ENCODE measurements at regions not wholly inside any gene's neighbourhood (a gene's known extent, or its start where the extent isn't known, plus 50 kb on each side); places are given as distances from the start of the nearest gene placed in this dataset.
"Not testable (repeated sequence)": the region's sequence is repeated elsewhere in the genome, so short reads cannot be mapped to it uniquely, and the experiment has no call there.

GRCh38 chr2:35112367-35112766 is 1243.2 kb upstream of the CRIM1 start:
- H3K9me3 Mint-ChIP-seq: peaks cover 17% of the 10 kb centered on the region
- not testable (repeated sequence) for H3K4me3 Mint-ChIP-seq; H3K36me3 Mint-ChIP-seq (ENCODE audit: insufficient read depth); ATAC-seq; DNase-seq; H3K4me1 Mint-ChIP-seq (ENCODE audit: low read depth); H3K27me3 Mint-ChIP-seq (ENCODE audit: low read depth)

GRCh38 chr2:35104309-35104708 is 1251.3 kb upstream of the CRIM1 start:
- Mint-ChIP-seq H3K4me3 (no peak overlapping the region), H3K27me3 (ENCODE audit: low read depth) (no peaks in the 10 kb centered on the region), H3K4me1 (ENCODE audit: low read depth) (no peaks in the 10 kb centered on the region), H3K9me3 (no peaks in the 10 kb centered on the region), H3K36me3 (ENCODE audit: insufficient read depth) (no peaks in the 10 kb centered on the region)
- DNase-seq (no peak), ATAC-seq (no peak)

GRCh38 chr2:35099342-35099741 is 1256.2 kb upstream of the CRIM1 start:
- DNase-seq (no peak), ATAC-seq (no peak)
- Mint-ChIP-seq H3K4me1 (ENCODE audit: low read depth) (no peaks in the 10 kb centered on the region), H3K27me3 (ENCODE audit: low read depth) (no peaks in the 10 kb centered on the region), H3K4me3 (no peak overlapping the region), H3K9me3 (no peaks in the 10 kb centered on the region), H3K36me3 (ENCODE audit: insufficient read depth) (no peaks in the 10 kb centered on the region)

GRCh38 chr2:35082072-35082471 is 1273.5 kb upstream of the CRIM1 start:
- Mint-ChIP-seq H3K4me1 (ENCODE audit: low read depth) (no peaks in the 10 kb centered on the region), H3K4me3 (no peak overlapping the region), H3K36me3 (ENCODE audit: insufficient read depth) (no peaks in the 10 kb centered on the region), H3K27me3 (ENCODE audit: low read depth) (no peaks in the 10 kb centered on the region), H3K9me3 (no peaks in the 10 kb centered on the region)
- ATAC-seq (no peak), DNase-seq (no peak)

- Mint-ChIP-seq H3K4me1 (ENCODE audit: low read depth) (no peaks in the 10 kb centered on the region), H3K9me3 (no peaks in the 10 kb centered on the region), H3K36me3 (ENCODE audit: insufficient read depth) (no peaks in the 10 kb centered on the region), H3K4me3 (no peak overlapping the region), H3K27me3 (ENCODE audit: low read depth) (no peaks in the 10 kb centered on the region)
- DNase-seq (no peak), ATAC-seq (no peak)
These were observed 1274.0 kb upstream of the CRIM1 start for GRCh38 chr2:35081622-35082015.

GRCh38 chr2:35081001-35081621 is 1274.5 kb upstream of the CRIM1 start:
- Mint-ChIP-seq H3K4me1 (ENCODE audit: low read depth) (no peaks in the 10 kb centered on the region), H3K27me3 (ENCODE audit: low read depth) (no peaks in the 10 kb centered on the region), H3K9me3 (no peaks in the 10 kb centered on the region), H3K4me3 (no peak overlapping the region), H3K36me3 (ENCODE audit: insufficient read depth) (no peaks in the 10 kb centered on the region)
- ATAC-seq (no peak), DNase-seq (no peak)

- no peak overlapping the region for H3K4me3 Mint-ChIP-seq
- ATAC-seq: no peak
- H3K4me1 Mint-ChIP-seq (ENCODE audit: low read depth): no peaks in the 10 kb centered on the region
- no peak for DNase-seq
- no peaks in the 10 kb centered on the region for H3K36me3 Mint-ChIP-seq (ENCODE audit: insufficient read depth)
- no peaks in the 10 kb centered on the region for H3K9me3 Mint-ChIP-seq
- no peaks in the 10 kb centered on the region for H3K27me3 Mint-ChIP-seq (ENCODE audit: low read depth)
These were observed 1275.2 kb upstream of the CRIM1 start for GRCh38 chr2:35080231-35080910.

GRCh38 chr2:35067420-35067819 is 1288.2 kb upstream of the CRIM1 start:
- Mint-ChIP-seq H3K36me3 (ENCODE audit: insufficient read depth) (no peaks in the 10 kb centered on the region), H3K27me3 (ENCODE audit: low read depth) (no peaks in the 10 kb centered on the region), H3K4me3 (no peak overlapping the region), H3K4me1 (ENCODE audit: low read depth) (no peaks in the 10 kb centered on the region), H3K9me3 (peaks cover 18% of the 10 kb centered on the region)
- ATAC-seq (no peak), DNase-seq (no peak)

GRCh38 chr2:35063836-35064235 is 1291.7 kb upstream of the CRIM1 start:
- Mint-ChIP-seq H3K36me3 (ENCODE audit: insufficient read depth) (no peaks in the 10 kb centered on the region), H3K27me3 (ENCODE audit: low read depth) (no peaks in the 10 kb centered on the region), H3K4me3 (no peak overlapping the region), H3K4me1 (ENCODE audit: low read depth) (no peaks in the 10 kb centered on the region), H3K9me3 (peaks cover 20% of the 10 kb centered on the region)
- ATAC-seq: no peak
- DNase-seq: no peak

GRCh38 chr2:35035883-35036282 is 1319.7 kb upstream of the CRIM1 start:
- Mint-ChIP-seq H3K4me1 (ENCODE audit: low read depth) (no peaks in the 10 kb centered on the region), H3K36me3 (ENCODE audit: insufficient read depth) (no peaks in the 10 kb centered on the region), H3K9me3 (peaks cover 7% of the 10 kb centered on the region), H3K4me3 (no peak overlapping the region), H3K27me3 (ENCODE audit: low read depth) (no peaks in the 10 kb centered on the region)
- ATAC-seq: no peak
- DNase-seq: no peak

- DNase-seq (no peak), ATAC-seq (no peak)
- H3K27me3 Mint-ChIP-seq (ENCODE audit: low read depth): no peaks in the 10 kb centered on the region
- H3K36me3 Mint-ChIP-seq (ENCODE audit: insufficient read depth): no peaks in the 10 kb centered on the region
- H3K4me1 Mint-ChIP-seq (ENCODE audit: low read depth): no peaks in the 10 kb centered on the region
- no peak overlapping the region for H3K4me3 Mint-ChIP-seq
- peaks cover 11% of the 10 kb centered on the region for H3K9me3 Mint-ChIP-seq
These were observed 1321.8 kb upstream of the CRIM1 start for GRCh38 chr2:35033748-35034147.

- no peak overlapping the region for H3K4me3 Mint-ChIP-seq
- no peaks in the 10 kb centered on the region for H3K4me1 Mint-ChIP-seq (ENCODE audit: low read depth)
- DNase-seq (no peak), ATAC-seq (no peak)
- no peaks in the 10 kb centered on the region for H3K36me3 Mint-ChIP-seq (ENCODE audit: insufficient read depth)
- H3K27me3 Mint-ChIP-seq (ENCODE audit: low read depth): no peaks in the 10 kb centered on the region
- peaks cover 5% of the 10 kb centered on the region for H3K9me3 Mint-ChIP-seq
These were observed 1332.0 kb upstream of the CRIM1 start for GRCh38 chr2:35023545-35023944.

GRCh38 chr2:35000453-35000852 is 1355.1 kb upstream of the CRIM1 start:
- no peak for DNase-seq
- Mint-ChIP-seq H3K27me3 (ENCODE audit: low read depth) (no peaks in the 10 kb centered on the region), H3K36me3 (ENCODE audit: insufficient read depth) (no peaks in the 10 kb centered on the region), H3K4me1 (ENCODE audit: low read depth) (no peaks in the 10 kb centered on the region), H3K9me3 (peaks cover 3% of the 10 kb centered on the region), H3K4me3 (no peak overlapping the region)
- ATAC-seq: no peak

- Mint-ChIP-seq H3K4me1 (ENCODE audit: low read depth) (no peaks in the 10 kb centered on the region), H3K27me3 (ENCODE audit: low read depth) (no peaks in the 10 kb centered on the region), H3K36me3 (ENCODE audit: insufficient read depth) (no peaks in the 10 kb centered on the region), H3K9me3 (peaks cover 5% of the 10 kb centered on the region), H3K4me3 (no peak overlapping the region)
- ATAC-seq (no peak), DNase-seq (no peak)
These were observed 1356.8 kb upstream of the CRIM1 start for GRCh38 chr2:34998741-34999140.

GRCh38 chr2:34997779-34998178 is 1357.8 kb upstream of the CRIM1 start:
- Mint-ChIP-seq H3K4me3 (no peak overlapping the region), H3K36me3 (ENCODE audit: insufficient read depth) (no peaks in the 10 kb centered on the region), H3K4me1 (ENCODE audit: low read depth) (no peaks in the 10 kb centered on the region), H3K9me3 (peaks cover 6% of the 10 kb centered on the region), H3K27me3 (ENCODE audit: low read depth) (no peaks in the 10 kb centered on the region)
- ATAC-seq (no peak), DNase-seq (no peak)
